GM03348 (cell line): ENCODE measurements at regions not wholly inside any gene's neighbourhood (a gene's known extent, or its start where the extent isn't known, plus 50 kb on each side); places are given as distances from the start of the nearest gene placed in this dataset.
"Not testable (repeated sequence)": the region's sequence is repeated elsewhere in the genome, so short reads cannot be mapped to it uniquely, and the experiment has no call there.

Experiments
- DNase-seq: peaks from one replicate; pipeline ENCODE4 v3.0.0; 2012; ENCODE audit warnings: low spot score

DNA sequence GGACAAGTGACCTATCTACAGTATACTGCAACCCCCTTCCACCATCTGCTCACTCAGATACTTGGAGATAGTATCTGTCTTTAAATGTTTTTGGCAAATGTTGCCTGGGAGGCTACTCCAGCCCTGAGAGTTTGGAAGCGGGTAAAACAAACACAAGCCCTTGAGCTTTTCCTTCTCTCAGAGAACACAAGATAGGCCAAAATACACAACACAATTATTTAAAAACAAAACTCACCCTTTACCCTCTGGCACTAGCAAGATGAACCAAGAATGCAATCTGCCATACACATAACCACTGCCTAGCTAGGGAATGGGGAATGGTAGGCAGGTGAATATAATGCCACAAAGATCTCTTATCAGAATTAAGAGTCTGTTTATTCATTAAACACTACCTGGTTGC lies 324.7 kb upstream of the FAM47C start:
- DNase-seq: no peak

DNA sequence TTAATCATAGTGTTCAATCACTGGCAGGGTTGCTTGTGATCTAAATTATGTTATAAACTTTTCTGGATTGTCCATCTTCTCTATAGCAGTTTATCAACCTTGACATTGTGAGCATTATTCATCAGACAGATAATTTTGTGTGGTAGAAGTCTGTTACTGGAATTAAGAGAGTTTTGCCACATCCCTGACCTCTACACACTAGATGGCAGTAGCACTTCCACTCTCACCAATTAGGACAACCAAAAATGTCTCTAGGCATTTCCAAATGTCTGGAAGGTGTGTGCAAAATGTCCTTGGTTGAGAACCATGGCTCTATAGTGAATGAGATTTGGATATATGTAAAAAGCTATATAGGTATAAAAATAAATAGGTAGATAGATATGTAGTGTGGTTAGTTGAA lies 324.1 kb upstream of the FAM47C start:
- DNase-seq: no peak

DNA sequence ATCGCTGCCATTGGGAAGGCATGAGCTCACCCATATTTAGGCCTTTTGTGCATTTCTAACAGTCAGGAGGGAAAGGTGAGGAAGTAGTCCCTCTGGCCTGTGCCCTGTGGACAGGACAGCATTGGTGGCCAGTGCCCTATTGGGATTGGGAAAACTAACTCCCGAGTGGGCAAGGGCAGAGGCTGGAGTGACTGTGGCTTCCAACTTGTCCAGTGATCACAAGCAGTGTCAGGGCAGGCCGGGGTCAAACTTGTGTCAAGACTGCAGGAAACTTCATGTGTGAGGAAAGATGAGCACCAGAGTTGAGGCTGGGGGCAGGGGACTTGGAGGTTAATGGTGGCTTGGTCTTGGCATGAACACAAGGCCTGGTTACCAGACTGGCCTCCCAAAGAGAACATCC lies 286.2 kb upstream of the FAM47C start:
- DNase-seq: no peak

DNA sequence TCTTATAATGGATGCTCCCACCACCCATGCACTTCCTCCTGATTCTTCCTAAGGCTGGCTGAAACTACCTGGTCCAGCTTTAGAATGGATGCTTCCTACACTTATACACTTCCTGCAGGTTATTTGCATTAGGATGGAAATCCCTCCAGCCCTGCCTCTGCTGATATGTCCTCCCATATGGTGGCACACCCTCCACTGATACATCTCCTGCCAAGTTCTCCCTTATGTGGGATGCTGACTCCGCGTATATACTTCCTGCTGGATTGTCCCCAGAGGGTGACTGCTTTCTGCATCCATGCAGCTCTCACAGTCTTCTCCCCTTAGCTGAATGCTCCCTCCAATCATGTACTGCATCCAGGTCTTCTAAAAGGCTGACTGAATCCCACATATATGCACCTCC lies 254.6 kb upstream of the FAM47C start:
- no peak for DNase-seq

DNA sequence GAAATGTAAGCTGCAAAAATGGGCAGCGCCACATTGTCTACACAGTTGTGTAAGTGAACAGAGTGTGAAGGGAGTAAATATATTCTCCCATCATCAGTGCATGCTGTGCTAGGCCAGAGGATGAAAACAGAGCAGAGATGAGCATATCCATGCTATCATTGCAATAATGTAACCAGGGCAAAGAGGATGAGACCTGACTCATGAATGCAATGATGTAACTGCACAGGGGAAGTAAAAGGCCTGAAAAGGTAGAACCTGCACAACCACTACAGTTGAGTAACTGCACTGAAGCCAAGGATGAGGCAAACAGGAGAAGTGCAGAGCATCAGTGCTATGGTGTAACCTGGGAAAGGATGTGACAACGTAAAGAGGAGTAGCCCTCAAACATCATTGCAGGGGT lies 220.4 kb upstream of the FAM47C start:
- no peak for DNase-seq

DNA sequence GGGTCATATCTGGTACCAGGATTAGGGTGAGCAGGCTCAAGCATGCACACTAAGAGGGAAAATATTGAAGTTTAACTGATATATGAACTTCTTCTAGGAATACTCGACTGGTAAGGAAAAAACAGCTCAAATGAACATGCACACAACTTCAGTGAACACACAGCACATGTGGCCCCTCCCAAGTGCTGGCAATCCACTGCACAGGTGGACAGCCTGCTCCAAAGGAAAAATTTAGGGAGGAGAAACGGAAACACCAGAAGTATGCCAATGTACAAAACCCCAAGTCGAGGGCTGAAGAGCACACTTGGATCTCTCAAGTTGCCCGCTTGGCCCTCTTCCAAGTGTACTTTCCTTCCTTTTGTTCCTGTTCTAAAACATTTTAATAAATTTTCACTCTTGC lies 205.0 kb upstream of the FAM47C start:
- DNase-seq: no peak

DNA sequence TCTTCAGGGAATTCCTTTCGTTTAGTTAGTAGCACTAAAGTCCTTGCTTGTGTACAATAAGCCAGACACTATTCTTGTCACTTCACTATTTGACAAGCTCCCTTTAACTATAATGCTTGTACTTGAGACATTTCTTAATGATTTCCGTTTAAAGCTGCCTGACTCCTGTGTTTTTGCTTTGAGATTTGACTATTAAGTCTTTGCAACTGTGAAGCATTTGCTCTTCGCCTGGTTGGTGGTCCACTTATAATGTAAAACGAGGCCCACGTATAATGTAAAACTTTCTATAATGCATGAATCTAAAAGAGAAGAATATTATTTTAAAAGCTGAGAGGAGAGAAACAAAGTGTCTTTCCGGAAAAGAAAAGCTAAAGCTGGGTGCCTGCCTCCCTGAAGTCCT lies 204.1 kb upstream of the FAM47C start:
- no peak for DNase-seq

DNA sequence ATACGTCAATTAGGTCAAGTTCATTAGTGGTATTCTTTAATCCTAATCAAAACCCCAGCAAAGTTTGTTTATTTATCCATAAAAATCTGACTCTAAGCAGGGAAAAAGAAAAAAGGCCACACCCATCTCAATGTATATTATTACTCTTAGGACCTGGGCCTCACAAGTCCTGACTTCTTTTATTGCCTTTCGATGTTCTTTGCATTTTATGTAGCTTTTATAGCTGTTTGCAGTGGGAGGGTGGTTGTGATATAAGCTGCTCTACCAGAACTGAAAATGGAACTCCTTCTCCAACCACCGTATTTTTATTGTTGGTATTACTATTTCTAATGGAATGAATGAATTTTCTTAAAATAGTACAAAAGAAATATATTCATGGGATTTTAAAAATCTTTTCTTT lies 163.3 kb upstream of the FAM47C start:
- DNase-seq: no peak

DNA sequence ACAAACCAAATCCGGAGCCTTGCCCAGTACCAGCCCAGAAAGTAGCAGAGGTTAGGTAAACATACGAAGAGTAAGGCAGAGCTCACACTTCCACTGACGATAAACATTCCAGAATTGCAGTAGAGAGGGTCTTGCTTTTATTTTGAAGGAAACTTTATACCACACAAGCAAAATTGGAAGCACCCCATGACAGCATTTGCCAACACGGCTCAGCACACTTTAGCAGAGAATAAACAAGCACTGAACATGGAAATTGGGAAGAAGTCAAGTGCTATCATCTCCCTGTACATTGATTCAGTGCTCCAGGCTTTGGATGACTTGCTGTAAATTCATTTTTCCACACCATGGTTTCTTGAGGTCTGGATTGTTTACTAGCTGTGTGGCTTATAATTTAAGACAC lies 160.7 kb upstream of the FAM47C start:
- no peak for DNase-seq

DNA sequence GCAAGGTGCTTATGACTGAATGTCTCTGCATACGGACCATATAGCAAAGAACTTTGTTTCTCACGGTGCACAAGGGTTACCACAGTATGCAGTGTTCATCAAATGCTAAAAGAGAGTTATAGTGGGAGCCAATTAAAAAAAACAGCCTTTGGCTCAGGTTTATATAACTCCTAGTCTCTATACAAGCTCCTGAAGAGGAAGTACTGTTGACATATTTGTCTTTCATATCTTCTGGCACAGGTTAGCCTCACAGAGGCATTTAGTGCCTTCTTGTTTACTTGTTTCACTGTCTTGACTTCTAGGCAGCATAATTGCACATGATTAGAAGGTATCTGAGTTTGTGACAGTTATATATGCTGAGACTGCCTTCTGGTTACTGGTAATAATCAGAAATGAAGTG lies 158.8 kb upstream of the FAM47C start:
- DNase-seq: no peak

DNA sequence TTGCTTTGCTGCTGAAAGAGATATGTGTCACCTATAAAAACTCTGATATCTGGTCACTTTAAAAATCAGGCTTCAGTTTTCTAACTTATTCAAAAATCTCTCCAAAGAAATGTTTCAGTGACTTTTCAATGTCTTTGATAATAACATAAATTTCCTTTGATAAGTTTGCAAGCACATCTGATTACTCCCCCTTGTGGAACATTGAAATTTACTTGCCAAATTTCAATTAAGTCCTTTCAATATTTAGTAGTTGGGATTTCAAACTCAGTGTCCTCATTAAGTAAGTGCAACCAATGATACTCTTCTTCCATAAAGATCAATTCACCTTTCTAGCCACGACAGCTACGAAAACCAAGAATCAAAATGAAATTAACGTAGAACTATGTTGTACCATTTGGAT lies 151.3 kb upstream of the FAM47C start:
- DNase-seq: no peak

DNA sequence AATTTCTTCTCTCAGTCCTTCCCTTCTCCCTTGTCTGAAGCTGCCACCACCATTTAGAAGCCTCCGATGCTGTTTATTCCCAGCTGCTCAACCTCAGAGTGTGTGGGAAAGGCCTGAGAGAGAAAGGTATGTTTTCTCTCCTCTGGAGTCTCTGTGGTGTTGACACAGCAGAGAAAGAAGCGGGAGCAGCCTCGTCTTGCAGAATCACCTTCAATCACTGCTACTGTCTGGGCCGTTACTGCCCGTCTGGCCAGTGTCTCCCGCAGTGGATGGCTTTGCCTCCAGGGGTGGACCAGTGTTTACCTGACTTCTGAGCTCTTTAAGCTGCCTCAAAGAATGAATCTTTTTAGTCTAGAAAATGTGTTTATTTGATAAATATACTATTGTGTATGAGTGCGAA lies 148.9 kb upstream of the FAM47C start:
- no peak for DNase-seq

DNA sequence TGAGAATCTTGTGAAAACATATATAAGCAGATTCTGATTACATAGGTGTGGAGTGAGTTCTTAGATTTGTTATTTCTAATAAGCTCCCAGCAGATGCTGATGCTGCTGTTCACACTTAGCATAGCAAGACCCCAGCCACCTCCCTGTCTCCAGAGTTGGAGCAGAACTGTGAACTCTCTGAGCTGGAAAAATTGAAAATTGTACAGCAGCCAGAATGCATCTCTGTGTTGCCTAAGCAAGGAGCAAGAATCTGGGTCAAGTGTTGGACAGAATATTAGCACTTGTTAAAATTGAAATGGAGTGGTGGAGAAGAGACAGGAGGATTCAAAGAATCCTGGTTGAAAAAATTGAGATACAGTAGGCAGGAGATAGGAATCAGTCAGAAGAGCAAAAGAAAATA lies 146.6 kb upstream of the FAM47C start:
- DNase-seq: no peak

DNA sequence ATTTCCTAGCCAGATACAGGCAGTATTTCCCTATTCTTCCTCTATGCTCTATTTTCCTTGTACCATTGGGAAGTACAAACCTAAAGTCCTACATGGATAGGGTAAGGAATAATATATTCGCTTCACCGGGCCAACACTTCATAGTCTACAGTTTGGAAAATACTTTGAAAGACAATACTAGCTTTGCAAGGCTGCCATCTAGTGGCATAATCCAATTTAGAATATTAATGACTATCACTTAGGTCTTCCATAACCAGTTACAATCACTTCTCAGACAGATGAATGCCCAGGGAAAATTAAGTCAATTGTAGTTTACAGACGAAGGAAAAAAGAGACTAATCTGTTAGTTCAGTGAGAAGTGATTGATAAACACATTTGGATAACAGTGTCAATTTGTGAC lies 141.0 kb upstream of the FAM47C start:
- peak; percentile 11 for DNase-seq

DNA sequence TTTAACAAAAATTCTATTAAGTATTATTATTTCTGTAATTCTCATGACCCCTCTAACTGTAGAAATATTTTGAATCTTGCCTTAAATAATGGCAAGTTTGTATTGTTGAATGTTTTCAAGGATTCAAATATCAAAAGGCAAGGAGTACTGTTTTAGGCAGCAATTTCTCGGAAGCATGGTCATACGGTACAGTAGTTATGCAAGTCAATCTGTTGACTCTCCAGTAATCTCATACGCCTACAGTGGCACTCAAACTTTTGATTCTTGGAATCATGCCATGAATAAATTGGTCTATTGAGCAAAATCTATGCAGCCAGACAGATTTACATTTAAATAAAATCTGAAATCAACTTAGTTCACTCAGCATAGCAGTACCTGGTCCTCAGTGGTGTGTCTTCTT lies 139.6 kb upstream of the FAM47C start:
- no peak for DNase-seq

DNA sequence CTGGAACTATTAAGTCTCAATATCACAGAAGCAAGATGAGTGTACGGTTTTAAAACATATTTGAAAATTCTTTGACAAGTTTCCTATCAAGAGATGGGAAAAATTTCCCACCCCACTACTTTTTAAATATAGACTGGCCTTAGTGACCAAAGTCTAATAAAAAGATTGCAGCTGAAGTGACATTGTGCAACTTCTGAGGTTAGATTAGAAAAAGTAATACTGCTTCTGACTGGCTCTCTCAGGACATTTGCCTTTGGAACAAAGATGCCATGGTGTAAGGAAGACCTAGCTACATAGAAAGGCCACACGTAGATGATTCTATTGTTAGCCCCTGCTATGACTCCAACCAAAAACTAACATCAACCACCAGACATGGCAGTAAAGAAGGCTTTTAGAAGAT lies 138.7 kb upstream of the FAM47C start:
- no peak for DNase-seq

DNA sequence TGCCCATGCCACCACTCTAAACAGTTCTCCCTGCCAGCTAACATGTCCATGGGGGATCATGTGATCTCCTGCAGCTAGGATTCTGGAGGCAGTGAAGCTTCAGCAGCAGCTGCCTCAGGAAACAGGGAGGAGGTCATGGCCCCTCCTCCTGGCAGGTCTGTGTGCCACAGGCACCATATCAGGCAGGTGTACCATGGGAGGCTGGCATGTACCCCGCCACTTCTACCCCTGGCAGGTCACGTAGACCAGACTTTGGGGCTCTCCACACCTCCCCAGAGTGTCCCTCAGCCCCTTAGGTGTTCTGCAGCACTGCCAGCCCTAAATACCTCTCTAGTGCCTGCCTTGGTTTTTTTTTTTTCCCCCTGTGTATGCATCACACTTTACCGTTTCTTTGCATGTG lies 110.5 kb upstream of the FAM47C start:
- DNase-seq: no peak

DNA sequence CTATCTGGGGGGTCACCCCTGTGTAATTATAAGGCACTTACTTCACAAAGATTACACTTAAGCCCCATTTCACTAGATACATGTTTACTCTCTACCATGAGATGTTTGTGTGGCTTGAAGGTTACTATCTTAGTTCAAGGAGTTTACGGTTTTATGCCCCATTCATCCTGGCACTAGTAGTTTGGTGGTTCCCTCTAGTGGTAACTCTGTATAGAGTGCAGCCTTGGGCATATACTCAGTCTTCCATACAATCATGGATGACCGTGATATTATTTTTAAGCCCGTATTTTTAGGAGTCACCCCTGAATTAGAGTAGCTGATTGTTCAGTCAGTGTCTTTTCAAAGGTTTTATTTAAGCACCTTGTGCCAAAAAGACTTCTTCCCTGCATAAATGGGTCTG lies 109.9 kb upstream of the FAM47C start:
- peak; percentile 1 for DNase-seq

DNA sequence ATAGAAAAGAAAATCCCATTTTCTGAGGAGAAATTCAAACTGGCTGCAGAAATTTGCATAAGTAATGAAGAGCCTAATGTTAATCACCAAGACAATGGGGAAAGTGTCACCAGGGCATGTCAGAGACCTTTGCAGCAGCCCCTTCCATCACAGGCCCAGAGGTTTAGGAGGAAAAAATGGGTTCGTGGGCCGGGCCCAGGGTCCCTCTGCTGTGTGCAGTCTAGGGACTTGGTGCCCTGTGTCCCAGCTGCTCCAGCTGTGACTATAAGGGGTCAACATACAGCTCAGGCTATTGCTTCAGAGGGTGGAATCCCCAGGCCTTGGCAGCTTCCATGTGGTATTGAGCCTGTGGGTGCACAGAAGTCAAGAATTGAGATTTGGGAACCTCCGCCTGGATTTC lies 103.6 kb upstream of the FAM47C start:
- not testable (repeated sequence) for DNase-seq

DNA sequence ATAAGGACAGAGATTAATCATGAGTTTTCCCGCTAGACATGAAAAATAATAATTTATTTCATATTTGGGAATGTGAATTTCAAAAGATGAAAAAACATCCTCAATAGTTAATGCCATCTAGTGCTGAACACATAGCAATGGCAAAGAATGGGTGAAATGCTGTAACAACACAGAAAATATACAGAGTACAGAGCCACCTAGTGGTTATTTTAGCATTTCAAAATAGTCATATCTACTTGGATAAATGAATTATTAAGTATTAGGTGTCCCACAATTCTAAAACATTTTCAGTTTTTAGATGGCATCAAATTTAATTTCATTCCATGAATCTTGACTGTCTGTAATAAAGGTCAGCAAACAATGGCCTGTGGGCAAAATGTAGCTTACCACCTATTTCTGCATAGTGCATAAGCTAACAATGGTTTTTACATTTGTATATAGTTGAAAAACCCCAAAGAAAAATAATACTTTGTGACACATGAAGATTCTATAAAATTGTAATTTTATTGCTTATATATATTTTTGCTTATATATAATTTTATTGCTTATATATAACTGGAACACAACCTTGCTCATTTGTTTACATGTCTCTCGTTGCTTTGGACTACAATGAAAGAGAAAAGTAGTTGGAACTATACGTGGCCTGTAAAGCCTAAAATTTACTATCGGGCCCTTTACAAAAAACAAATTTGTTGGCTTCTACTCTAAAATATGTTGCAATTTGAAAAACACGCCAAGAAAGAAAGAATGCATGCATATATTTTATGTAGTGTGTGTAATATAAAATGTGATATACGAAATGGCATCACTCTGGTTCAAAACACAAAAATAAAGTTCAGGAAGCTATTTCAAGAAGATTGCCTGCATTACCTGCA lies 99.1 kb upstream of the FAM47C start:
- DNase-seq: peak; percentile 13

DNA sequence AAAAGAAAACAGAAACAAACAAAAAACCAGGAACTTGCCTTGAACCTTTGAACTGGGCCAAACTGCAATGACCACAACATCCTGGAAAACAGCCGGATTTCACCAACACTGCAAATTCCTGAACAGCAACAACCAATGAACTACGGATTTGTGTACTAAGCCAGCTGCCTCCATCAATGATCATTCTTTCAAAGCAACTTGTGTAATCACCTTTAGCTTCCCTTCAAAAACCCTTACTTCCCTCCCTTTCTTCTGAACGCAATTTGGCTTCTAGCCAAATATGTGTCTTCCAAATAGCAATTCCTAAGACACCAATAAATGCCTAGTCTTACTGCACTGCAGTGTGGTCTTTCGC lies 98.5 kb upstream of the FAM47C start:
- DNase-seq: no peak

DNA sequence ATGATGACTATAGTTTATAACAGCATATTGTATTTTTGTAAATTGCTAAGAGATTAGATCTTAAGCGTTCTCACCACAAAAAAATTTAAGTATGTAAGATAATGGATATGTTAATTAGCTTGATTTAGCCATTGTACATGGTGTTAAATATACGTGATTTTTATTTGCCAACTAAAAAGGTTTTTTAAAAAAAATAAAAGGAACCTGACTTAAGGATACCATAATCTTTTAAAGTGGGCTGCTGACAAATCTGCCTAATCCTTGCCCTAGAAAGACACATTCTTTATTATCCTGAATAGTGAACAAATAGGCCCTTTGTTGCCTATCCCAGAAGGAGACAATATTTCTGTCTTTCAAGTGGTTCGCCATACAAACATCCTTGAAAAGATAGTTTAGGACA lies 94.6 kb upstream of the FAM47C start:
- no peak for DNase-seq

DNA sequence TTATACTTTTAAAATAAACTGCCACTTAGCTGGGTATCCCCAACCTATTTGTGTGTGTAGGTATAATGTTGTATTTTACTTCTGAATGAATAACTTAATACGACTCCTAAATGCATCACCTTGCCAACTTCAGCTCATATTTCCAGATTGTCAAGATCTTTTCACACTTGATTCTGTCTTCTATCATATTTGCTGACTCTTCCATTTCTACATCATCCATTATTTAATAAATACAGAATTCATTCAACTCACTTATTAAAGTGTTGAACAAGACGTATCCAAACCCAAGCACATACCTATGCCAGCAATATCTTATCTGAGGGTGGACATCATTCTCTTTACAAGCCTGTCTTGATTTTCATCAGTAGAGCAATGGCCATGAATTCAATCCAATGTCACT lies 91.2 kb upstream of the FAM47C start:
- DNase-seq: no peak

DNA sequence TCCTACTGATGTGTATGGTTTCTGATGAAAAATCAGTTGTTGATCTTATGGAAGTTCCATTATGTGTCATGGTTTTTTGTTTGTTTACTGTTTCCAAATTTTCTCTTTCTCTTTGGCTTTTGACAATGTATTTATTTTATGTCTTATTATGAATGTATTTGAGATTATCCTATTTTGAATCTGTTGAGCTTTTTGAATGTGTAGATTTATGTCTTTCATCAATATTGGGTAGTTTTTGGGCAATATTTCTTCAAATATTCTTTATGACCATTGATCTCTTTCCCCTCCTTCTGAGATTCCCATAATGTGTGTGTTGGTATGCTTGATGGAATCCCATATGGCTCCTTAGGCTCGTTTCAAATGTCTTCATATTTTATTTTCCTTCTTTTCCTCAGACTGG lies 80.5 kb upstream of the FAM47C start:
- DNase-seq: no peak

DNA sequence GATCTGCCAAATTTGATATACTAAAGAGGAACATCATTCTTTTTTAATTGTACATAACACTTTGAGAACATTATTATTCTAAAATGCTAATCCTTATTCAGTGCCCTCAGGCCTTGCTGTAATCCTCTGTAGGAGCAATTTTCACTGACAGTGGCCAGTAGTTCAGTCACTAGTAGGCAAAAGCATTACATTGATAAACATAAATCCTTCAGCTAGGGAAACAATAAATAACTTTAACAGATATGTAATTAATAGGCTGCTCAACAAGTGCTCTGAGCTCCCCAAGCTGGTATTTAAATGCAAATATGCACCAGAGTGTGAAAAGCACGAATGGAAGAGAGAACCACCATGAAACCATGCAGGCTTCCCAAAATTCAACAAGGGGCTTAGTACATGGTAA lies 77.7 kb upstream of the FAM47C start:
- no peak for DNase-seq
